ENCODE measurements at regions not wholly inside any gene's neighbourhood (a gene's known extent, or its start where the extent isn't known, plus 50 kb on each side); places are given as distances from the start of the nearest gene placed in this dataset.

GRCh38 chr3:31373681-31374080, 159.0 kb upstream of the STT3B start:
- Mint-ChIP-seq H3K4me3 (no peak overlapping the region), H3K27ac (no peak overlapping the region), H3K27me3 (ENCODE audit: low read depth) (no peaks in the 10 kb centered on the region; the same call in 1 of the 2 replicates), H3K9me3 (no peaks in the 10 kb centered on the region), H3K36me3 (ENCODE audit: insufficient read depth in 1 of 3, low read depth in 3 of 3) (no peaks in the 10 kb centered on the region; a peak in 1 of 7 replicates), H3K4me1 (no peaks in the 10 kb centered on the region)
- no peak for DNase-seq
- no peak overlapping the region for H4K8ac ChIP-seq (replicated peaks; ENCODE audit: insufficient read length, low read depth, low read length)
- H4K91ac ChIP-seq (ENCODE audit: insufficient read length, low read depth, low read length) = no peak overlapping the region
- no peaks in the 10 kb centered on the region for H3K4me1 ChIP-seq (ENCODE audit: insufficient read depth, low read length)
- no peak overlapping the region for H2AK5ac ChIP-seq (ENCODE audit: insufficient read length, low read length)
- H2AFZ ChIP-seq (ENCODE audit: low read length) = no peak overlapping the region
- H2BK20ac ChIP-seq (ENCODE audit: low read depth, low read length, poor library complexity, severe bottlenecking) = no peak overlapping the region
- no peak for TF ChIP-seq CTCF (conservative IDR thresholded peaks at IDR 0.05)
- no peak overlapping the region for H3T11ph ChIP-seq (ENCODE audit: low read length)
- no peak overlapping the region for H3K56ac ChIP-seq (ENCODE audit: insufficient read length, low read depth, low read length)
- no peak overlapping the region for H3K4ac ChIP-seq (ENCODE audit: low read depth, low read length)
- WGBS (ENCODE audit: extremely low coverage, insufficient read length, low lambda C conversion rate) = no CpG with 5 or more reads among the region's 3 CpGs
- no peak overlapping the region for H2BK5ac ChIP-seq (ENCODE audit: insufficient read length, low read length)
- no peak overlapping the region for H3K4me2 ChIP-seq (ENCODE audit: insufficient read depth, insufficient read length, low read length)
- no peaks in the 10 kb centered on the region for H3K79me1 ChIP-seq (ENCODE audit: insufficient read depth, low read depth, low read length, poor library complexity, severe bottlenecking)
- no peaks in the 10 kb centered on the region for H3K23me2 ChIP-seq (ENCODE audit: insufficient read length, low read depth, low read length, poor library complexity, severe bottlenecking)
- no peak overlapping the region for H3K14ac ChIP-seq (ENCODE audit: insufficient read depth, low read length)
- H3K27ac ChIP-seq (ENCODE audit: insufficient read length, low read depth, low read length) = no peak overlapping the region
- H3K18ac ChIP-seq (ENCODE audit: insufficient read length, low read depth, low read length) = no peak overlapping the region
- H3K9ac ChIP-seq (ENCODE audit: extremely low read depth, insufficient read length, low read length) = no peak overlapping the region
- no peak overlapping the region for H2BK12ac ChIP-seq (ENCODE audit: insufficient read length, low read depth, low read length)
- no peak overlapping the region for H3K23ac ChIP-seq (ENCODE audit: insufficient read length, low read depth, low read length)
- no peak overlapping the region for H2BK15ac ChIP-seq (ENCODE audit: low read depth, low read length)
- H3K79me2 ChIP-seq (ENCODE audit: insufficient read depth, low read length) = no peaks in the 10 kb centered on the region
- no peaks in the 10 kb centered on the region for H4K20me1 ChIP-seq (ENCODE audit: control insufficient read depth, insufficient read depth, insufficient read length)
- no peaks in the 10 kb centered on the region for H3K27me3 ChIP-seq (ENCODE audit: insufficient read depth, low read length)
- no peaks in the 10 kb centered on the region for H3K9me3 ChIP-seq (ENCODE audit: control insufficient read depth, low read depth, low read length)
- H2BK120ac ChIP-seq (ENCODE audit: low read depth, low read length, poor library complexity, severe bottlenecking) = no peak overlapping the region
- no peak overlapping the region for H4K5ac ChIP-seq (ENCODE audit: insufficient read length, low read depth, low read length)
